ENCODE measurements at regions not wholly inside any gene's neighbourhood (a gene's known extent, or its start where the extent isn't known, plus 50 kb on each side); places are given as distances from the start of the nearest gene placed in this dataset.

- CTCF ChIA-PET: no interaction called here
- POLR2A ChIA-PET: no interaction called here
These were observed 230.7 kb upstream of the DIO3 start for GRCh38 chr14:101330416-101331140.

- POLR2A ChIA-PET: no interaction called here
- CTCF ChIA-PET: no interaction called here
These were observed 230.2 kb upstream of the DIO3 start for GRCh38 chr14:101331141-101331525.

GRCh38 chr14:101331661-101332169, 229.6 kb upstream of the DIO3 start:
- ChIA-PET POLR2A (no interaction called here), CTCF (no interaction called here)

- CTCF ChIA-PET: no interaction called here
These were observed 229.0 kb upstream of the DIO3 start for GRCh38 chr14:101332281-101332680.

GRCh38 chr14:101333335-101334280, 227.7 kb upstream of the DIO3 start:
- ChIA-PET POLR2A (no interaction called here), CTCF (no interaction called here)

More at GRCh38 chr14:101332281-101332680, 229.0 kb upstream of the DIO3 start:
- POLR2A ChIA-PET: no interaction called here

- POLR2A ChIA-PET: no interaction called here
These were observed 226.6 kb upstream of the DIO3 start for GRCh38 chr14:101334656-101335055.

GRCh38 chr14:101335061-101335661, 226.1 kb upstream of the DIO3 start:
- ChIA-PET CTCF (no interaction called here), POLR2A (no interaction called here)

More at GRCh38 chr14:101334656-101335055, 226.6 kb upstream of the DIO3 start:
- CTCF ChIA-PET: no interaction called here

GRCh38 chr14:101336183-101336582, 225.1 kb upstream of the DIO3 start:
- ChIA-PET POLR2A (no interaction called here), CTCF (no interaction called here)

GRCh38 chr14:101337053-101337452, 224.2 kb upstream of the DIO3 start:
- ChIA-PET POLR2A (no interaction called here), CTCF (no interaction called here)

- CTCF ChIA-PET: no interaction called here
- POLR2A ChIA-PET: no interaction called here
These were observed 220.7 kb upstream of the DIO3 start for GRCh38 chr14:101340556-101340955.

- ChIA-PET CTCF (no interaction called here), POLR2A (no interaction called here)
These were observed 213.2 kb upstream of the DIO3 start for GRCh38 chr14:101347893-101348777.

GRCh38 chr14:101349108-101349507, 212.2 kb upstream of the DIO3 start:
- POLR2A ChIA-PET: no interaction called here
- CTCF ChIA-PET: no interaction called here

- ChIA-PET CTCF (no interaction called here), POLR2A (no interaction called here)
These were observed 211.3 kb upstream of the DIO3 start for GRCh38 chr14:101350021-101350420.

GRCh38 chr14:101350691-101351090, 210.6 kb upstream of the DIO3 start:
- POLR2A ChIA-PET: no interaction called here
- CTCF ChIA-PET: no interaction called here

- CTCF ChIA-PET: no interaction called here
- POLR2A ChIA-PET: no interaction called here
These were observed 210.1 kb upstream of the DIO3 start for GRCh38 chr14:101351146-101351545.

GRCh38 chr14:101351769-101352168, 209.5 kb upstream of the DIO3 start:
- ChIA-PET POLR2A (no interaction called here), CTCF (interaction anchor here (0.7 kb wide), 1 partner anchor 355 kb away, joined by 3 read pairs; no protein-coding TSS in a partner anchor)

GRCh38 chr14:101352567-101352966, 208.7 kb upstream of the DIO3 start:
- CTCF ChIA-PET: interaction anchor here (0.7 kb wide), 1 partner anchor 1924 kb away, joined by 4 read pairs; no protein-coding TSS in a partner anchor
- POLR2A ChIA-PET: no interaction called here

GRCh38 chr14:101353422-101353821, 207.9 kb upstream of the DIO3 start:
- CTCF ChIA-PET: interaction anchor here (0.7 kb wide), 1 partner anchor 1923 kb away, joined by 4 read pairs; no protein-coding TSS in a partner anchor

GRCh38 chr14:101354726-101355125, 206.6 kb upstream of the DIO3 start:
- POLR2A ChIA-PET: no interaction called here
- CTCF ChIA-PET: no interaction called here

More at GRCh38 chr14:101353422-101353821, 207.9 kb upstream of the DIO3 start:
- POLR2A ChIA-PET: no interaction called here

- CTCF ChIA-PET: no interaction called here
- POLR2A ChIA-PET: no interaction called here
These were observed 206.0 kb upstream of the DIO3 start for GRCh38 chr14:101355284-101355683.

All from activated CD8-positive, alpha-beta memory T cell treated with anti-CD3 and anti-CD28 coated beads for 36 hours (primary cell).